ENCODE measurements at regions not wholly inside any gene's neighbourhood (a gene's known extent, or its start where the extent isn't known, plus 50 kb on each side); places are given as distances from the start of the nearest gene placed in this dataset.

GRCh38 chr15:91490211-91490610 is 363.3 kb upstream of the SLCO3A1 start:
- no peak for TF ChIP-seq CTCF (IDR thresholded peaks at IDR 0.05)
- TF ChIP-seq POLR2A (IDR thresholded peaks at IDR 0.05): no peak
